ENCODE measurements at regions not wholly inside any gene's neighbourhood (a gene's known extent, or its start where the extent isn't known, plus 50 kb on each side); places are given as distances from the start of the nearest gene placed in this dataset.

GRCh38 chr18:5626130-5626880 is 82.5 kb upstream of the EPB41L3 start:
- Histone ChIP-seq H3K27ac (ENCODE audit: extremely low read depth, low read depth, low read length) (no peak overlapping the region), H3K4me3 (ENCODE audit: low read depth, low read length) (no peak overlapping the region), H3K9me3 (ENCODE audit: control insufficient read depth, insufficient read depth, low read depth, low read length) (no peaks in the 10 kb centered on the region), H3K36me3 (ENCODE audit: control insufficient read depth in 2 of 2, insufficient read depth in 1 of 2, low read length in 2 of 2) (no peaks in the 10 kb centered on the region; a peak in 1 of 3 replicates), H3K4me1 (ENCODE audit: control insufficient read depth, insufficient read depth, low read length) (peaks cover 29% of the 10 kb centered on the region)
- TF ChIP-seq ZNF560 (tag by site-specific recombination; IDR thresholded peaks at IDR 0.05; ENCODE audit: borderline replicate concordance) = no peak
- TF ChIP-seq ZNF521 (tag by site-specific recombination; IDR thresholded peaks at IDR 0.05) = no peak
- TF ChIP-seq REPIN1 (tag by site-specific recombination; IDR thresholded peaks at IDR 0.05; ENCODE audit: low read depth) = no peak
- no peak for TF ChIP-seq ZNF623 (tag by site-specific recombination; IDR thresholded peaks at IDR 0.05)
- TF ChIP-seq RBAK (tag by site-specific recombination; IDR thresholded peaks at IDR 0.05) = no peak
- TF ChIP-seq ZNF585B (tag by site-specific recombination; IDR thresholded peaks at IDR 0.05) = no peak
- no peak for TF ChIP-seq ZNF664 (tag by site-specific recombination; IDR thresholded peaks at IDR 0.05)
- no peak for TF ChIP-seq ZNF211 (tag by site-specific recombination; IDR thresholded peaks at IDR 0.05; ENCODE audit: low read depth)
- TF ChIP-seq ZNF747 (tag by site-specific recombination; IDR thresholded peaks at IDR 0.05) = no peak
- TF ChIP-seq, protein P1, sequence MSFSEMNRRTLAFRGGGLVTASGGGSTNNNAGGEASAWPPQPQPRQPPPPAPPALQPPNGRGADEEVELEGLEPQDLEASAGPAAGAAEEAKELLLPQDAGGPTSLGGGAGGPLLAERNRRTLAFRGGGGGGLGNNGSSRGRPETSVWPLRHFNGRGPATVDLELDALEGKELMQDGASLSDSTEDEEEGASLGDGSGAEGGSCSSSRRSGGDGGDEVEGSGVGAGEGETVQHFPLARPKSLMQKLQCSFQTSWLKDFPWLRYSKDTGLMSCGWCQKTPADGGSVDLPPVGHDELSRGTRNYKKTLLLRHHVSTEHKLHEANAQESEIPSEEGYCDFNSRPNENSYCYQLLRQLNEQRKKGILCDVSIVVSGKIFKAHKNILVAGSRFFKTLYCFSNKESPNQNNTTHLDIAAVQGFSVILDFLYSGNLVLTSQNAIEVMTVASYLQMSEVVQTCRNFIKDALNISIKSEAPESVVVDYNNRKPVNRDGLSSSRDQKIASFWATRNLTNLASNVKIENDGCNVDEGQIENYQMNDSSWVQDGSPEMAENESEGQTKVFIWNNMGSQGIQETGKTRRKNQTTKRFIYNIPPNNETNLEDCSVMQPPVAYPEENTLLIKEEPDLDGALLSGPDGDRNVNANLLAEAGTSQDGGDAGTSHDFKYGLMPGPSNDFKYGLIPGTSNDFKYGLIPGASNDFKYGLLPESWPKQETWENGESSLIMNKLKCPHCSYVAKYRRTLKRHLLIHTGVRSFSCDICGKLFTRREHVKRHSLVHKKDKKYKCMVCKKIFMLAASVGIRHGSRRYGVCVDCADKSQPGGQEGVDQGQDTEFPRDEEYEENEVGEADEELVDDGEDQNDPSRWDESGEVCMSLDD (tag by site-specific recombination; IDR thresholded peaks at IDR 0.05) = no peak
- TF ChIP-seq ZNF37A (tag by site-specific recombination; IDR thresholded peaks at IDR 0.05) = no peak
- TF ChIP-seq ZNF514 (tag by site-specific recombination; IDR thresholded peaks at IDR 0.05) = no peak
- no peak for TF ChIP-seq ZNF426 (tag by site-specific recombination; IDR thresholded peaks at IDR 0.05)
- no peak for TF ChIP-seq SP3 (tag by site-specific recombination; IDR thresholded peaks at IDR 0.05)
- no peak for TF ChIP-seq ZNF292 (tag by site-specific recombination; IDR thresholded peaks at IDR 0.05; ENCODE audit: borderline replicate concordance, low read depth)
- no peak for TF ChIP-seq ZNF362 (tag by site-specific recombination; IDR thresholded peaks at IDR 0.05)
- TF ChIP-seq ZNF184 (tag by site-specific recombination; IDR thresholded peaks at IDR 0.05) = no peak
- no peak for TF ChIP-seq ZNF830 (tag by site-specific recombination; IDR thresholded peaks at IDR 0.05; ENCODE audit: low read depth)
- no peak for TF ChIP-seq ZNF558 (tag by site-specific recombination; IDR thresholded peaks at IDR 0.05)
- TF ChIP-seq ZNF624 (tag by site-specific recombination; IDR thresholded peaks at IDR 0.05) = no peak
- ChIA-PET POLR2A (interaction anchor here (0.7 kb wide), 1 partner anchor 219 kb away, joined by 5 read pairs; no protein-coding TSS in a partner anchor), CTCF (interaction anchor here (0.8 to 1.6 kb wide), 3 partner anchors 12 to 25 kb away, joined by 4 to 5 read pairs (median 4); no protein-coding TSS in a partner anchor)

DNA sequence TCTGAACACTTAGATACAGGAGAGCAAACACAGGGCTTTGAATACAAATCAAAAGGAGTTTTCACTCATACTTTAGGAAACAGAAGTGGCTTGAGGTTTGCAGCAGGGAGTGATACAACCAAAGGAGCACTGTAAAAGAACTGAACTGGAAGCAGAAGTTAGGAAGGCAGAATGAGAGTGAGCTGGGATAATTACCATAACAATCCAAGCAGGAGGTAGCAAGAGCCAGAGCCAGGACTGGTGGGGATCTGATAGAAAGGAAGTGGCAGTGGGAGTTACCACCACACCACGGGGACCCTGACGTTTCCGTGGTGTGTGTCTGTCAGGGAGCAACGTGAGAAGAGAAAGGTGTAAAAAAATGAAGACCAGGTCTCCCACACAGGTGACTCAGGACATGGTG is 81.3 kb upstream of the EPB41L3 start:
- H3K9me3 ChIP-seq (ENCODE audit: control insufficient read depth, insufficient read depth, low read depth, low read length) = no peaks in the 10 kb centered on the region
- H3K4me3 ChIP-seq (ENCODE audit: low read depth, low read length) = no peak overlapping the region
- ChIA-PET POLR2A (no interaction called here), CTCF (interaction anchor here (0.6 to 1.0 kb wide), 4 partner anchors 20 to 1719 kb away, joined by 3 to 4 read pairs (median 4); no protein-coding TSS in a partner anchor)
- H3K36me3 ChIP-seq (ENCODE audit: control insufficient read depth in 2 of 2, insufficient read depth in 1 of 2, low read length in 2 of 2) = no peaks in the 10 kb centered on the region; a peak in 1 of 3 replicates
- TF ChIP-seq ZNF529 (tag by site-specific recombination; IDR thresholded peaks at IDR 0.05; ENCODE audit: insufficient replicate concordance) (no peak), GLIS1 (tag by site-specific recombination; IDR thresholded peaks at IDR 0.05) (peak; percentile 42; the same call in 1 of the 2 replicates), GLI4 (tag by site-specific recombination; IDR thresholded peaks at IDR 0.05) (no peak), ZIC2 (tag by site-specific recombination; IDR thresholded peaks at IDR 0.05) (peak; percentile 25; the same call in 1 of the 2 replicates)
- no peak overlapping the region for H3K27ac ChIP-seq (ENCODE audit: extremely low read depth, low read depth, low read length)
- H3K4me1 ChIP-seq (ENCODE audit: control insufficient read depth, insufficient read depth, low read length) = peaks cover 23% of the 10 kb centered on the region
